CD8-positive, alpha-beta memory T cell (primary cell): ENCODE measurements at regions not wholly inside any gene's neighbourhood (a gene's known extent, or its start where the extent isn't known, plus 50 kb on each side); places are given as distances from the start of the nearest gene placed in this dataset.
"Not testable (repeated sequence)": the region's sequence is repeated elsewhere in the genome, so short reads cannot be mapped to it uniquely, and the experiment has no call there.

Experiments
- CTCF ChIA-PET: fragments of 350-600 bp; sonication (Branson Sonifier 250); formaldehyde crosslinking; loops from one replicate; lab custom pipeline; 2021; ENCODE audit warnings: antibody characterized with exemption; lab: Charles Lee
- POLR2A ChIA-PET: fragments of 350-600 bp; sonication (Branson Sonifier 250); formaldehyde crosslinking; loops from one replicate; lab custom pipeline; 2021; ENCODE audit warnings: antibody characterized with exemption; lab: Charles Lee
- DNase-seq, 5 donors: peaks; one replicate each; pipeline versions ENCODE4 v3.0.0 to v3.0.0-alpha.2; 2020 to 2022; ENCODE audit warnings: mixed read lengths in 1 of 5
- H3K27ac ChIP-seq: one replicate; pipeline ENCODE4 v1.7.0; 2013; ENCODE audit warnings: low read depth, mild to moderate bottlenecking, low read length, moderate library complexity
- H3K27me3 ChIP-seq: 2 replicates; pipeline ENCODE4 v1.7.0; 2013; ENCODE audit warnings: low read length, mild to moderate bottlenecking; ENCODE audit not compliant: insufficient read depth, poor library complexity, severe bottlenecking
- H3K36me3 ChIP-seq: 2 replicates; pipeline ENCODE4 v1.7.0; 2013; ENCODE audit warnings: mild to moderate bottlenecking, low read length, moderate library complexity; ENCODE audit not compliant: insufficient read depth
- H3K4me1 ChIP-seq: 2 replicates; pipeline ENCODE4 v1.7.0; 2013; ENCODE audit warnings: mild to moderate bottlenecking, low read length, moderate library complexity; ENCODE audit not compliant: insufficient read depth
- H3K4me3 ChIP-seq: 2 replicates; pipeline ENCODE4 v1.7.0; 2013; ENCODE audit warnings: mild to moderate bottlenecking, low read length
- H3K9me3 ChIP-seq: 2 replicates; pipeline ENCODE4 v1.7.0; 2013; ENCODE audit warnings: mild to moderate bottlenecking, low read length
- H3K27ac Mint-ChIP-seq, 8 donors: one replicate each; pipeline ENCODE4 v1.8.0; 2020 to 2021; ENCODE audit warnings: mixed read lengths in 8 of 8, mild to moderate bottlenecking in 6 of 8, inconsistent platforms in 3 of 8, moderate library complexity in 3 of 8
- H3K27me3 Mint-ChIP-seq, 2 donors: one replicate each; pipeline ENCODE4 v1.8.0; 2020 to 2021; ENCODE audit warnings: mixed read lengths in 2 of 2, mild to moderate bottlenecking in 1 of 2, moderate library complexity in 1 of 2
- H3K36me3 Mint-ChIP-seq, 3 donors: one replicate each; pipeline ENCODE4 v1.8.0; 2020 to 2021; ENCODE audit warnings: mixed read lengths in 3 of 3, inconsistent platforms in 1 of 3, mild to moderate bottlenecking in 1 of 3
- H3K4me1 Mint-ChIP-seq, 3 donors: one replicate each; pipeline ENCODE4 v1.8.0; 2020 to 2021; ENCODE audit warnings: mixed read lengths in 3 of 3, inconsistent platforms in 1 of 3, mild to moderate bottlenecking in 1 of 3
- H3K4me3 Mint-ChIP-seq, 7 donors: one replicate each; pipeline ENCODE4 v1.8.0; 2020 to 2021; ENCODE audit warnings: mixed read lengths in 7 of 7, mild to moderate bottlenecking in 6 of 7, moderate library complexity in 4 of 7, inconsistent platforms in 2 of 7
- H3K9me3 Mint-ChIP-seq, 5 donors: one replicate each; pipeline ENCODE4 v1.8.0; 2020 to 2022; ENCODE audit warnings: mixed read lengths in 5 of 5, mild to moderate bottlenecking in 3 of 5, moderate library complexity in 2 of 5, inconsistent platforms in 1 of 5

GRCh38 chr15:88998980-88999713, 86.0 kb upstream of the MFGE8 start:
- H3K36me3 Mint-ChIP-seq: no peaks in the 10 kb centered on the region
- Histone ChIP-seq H3K36me3 (no peaks in the 10 kb centered on the region), H3K27ac (no peak overlapping the region), H3K9me3 (no peaks in the 10 kb centered on the region), H3K4me1 (no peaks in the 10 kb centered on the region), H3K27me3 (no peaks in the 10 kb centered on the region), H3K4me3 (no peak overlapping the region)
- DNase-seq: no peak
- H3K27me3 Mint-ChIP-seq: peaks cover 14 to 23% of the 10 kb centered on the region in 2 donors
- H3K4me1 Mint-ChIP-seq: peaks cover 2 to 4% (median 4%) of the 10 kb centered on the region in 3 donors
- no peak overlapping the region for H3K4me3 Mint-ChIP-seq
- H3K9me3 Mint-ChIP-seq: no peaks in the 10 kb centered on the region
- peak overlapping the region in 1 of 8 donors; percentile 28 for H3K27ac Mint-ChIP-seq
- POLR2A ChIA-PET: no interaction called here
- CTCF ChIA-PET: no interaction called here

GRCh38 chr15:89001708-89002275, 86.5 kb upstream of the ABHD2 start:
- POLR2A ChIA-PET, H3K36me3 ChIP-seq, H3K36me3 Mint-ChIP-seq, CTCF ChIA-PET, H3K27ac ChIP-seq, H3K4me1 Mint-ChIP-seq, H3K27me3 ChIP-seq, H3K4me3 ChIP-seq, H3K9me3 ChIP-seq, H3K9me3 Mint-ChIP-seq, H3K4me3 Mint-ChIP-seq, H3K4me1 ChIP-seq, DNase-seq: not testable (repeated sequence)
- peak overlapping the region in 3 of 8 donors; percentile 24 to 51 (median 48) for H3K27ac Mint-ChIP-seq
- peaks cover 12 to 20% of the 10 kb centered on the region in 2 donors for H3K27me3 Mint-ChIP-seq

- Mint-ChIP-seq H3K4me3 (no peak overlapping the region), H3K4me1 (peaks cover 2 to 4% (median 4%) of the 10 kb centered on the region in 3 donors), H3K36me3 (no peaks in the 10 kb centered on the region), H3K27me3 (peaks cover 10 to 19% of the 10 kb centered on the region in 2 donors), H3K27ac (peak overlapping the region in 4 of 8 donors; percentile 13 to 66 (median 36)), H3K9me3 (no peaks in the 10 kb centered on the region)
- POLR2A ChIA-PET: no interaction called here
- Histone ChIP-seq H3K4me3 (no peak overlapping the region), H3K36me3 (no peaks in the 10 kb centered on the region), H3K27me3 (no peaks in the 10 kb centered on the region), H3K27ac (peak overlapping the region; percentile 33), H3K4me1 (no peaks in the 10 kb centered on the region), H3K9me3 (no peaks in the 10 kb centered on the region)
- DNase-seq: no peak
- CTCF ChIA-PET: no interaction called here
Measured at GRCh38 chr15:89002281-89002761, 85.9 kb upstream of the ABHD2 start.

- peak overlapping the region in 4 of 8 donors; percentile 38 to 67 (median 49) for H3K27ac Mint-ChIP-seq
- CTCF ChIA-PET: interaction anchor here (1.2 kb wide), 1 partner anchor 98 kb away, joined by 6 read pairs; no protein-coding TSS in a partner anchor
Measured at GRCh38 chr15:89002830-89003229, 85.4 kb upstream of the ABHD2 start.

GRCh38 chr15:89003865-89004725, 84.2 kb upstream of the ABHD2 start:
- Histone ChIP-seq H3K9me3 (no peaks in the 10 kb centered on the region), H3K36me3 (no peaks in the 10 kb centered on the region), H3K4me1 (no peaks in the 10 kb centered on the region), H3K27ac (no peak overlapping the region), H3K27me3 (peaks cover 2% of the 10 kb centered on the region), H3K4me3 (no peak overlapping the region)
- CTCF ChIA-PET: interaction anchor here (1.2 kb wide), 1 partner anchor 99 kb away, joined by 6 read pairs; no protein-coding TSS in a partner anchor
- peaks cover 7 to 11% of the 10 kb centered on the region in 2 donors for H3K27me3 Mint-ChIP-seq
- POLR2A ChIA-PET: no interaction called here
- peaks cover 2 to 4% (median 4%) of the 10 kb centered on the region in 3 donors for H3K4me1 Mint-ChIP-seq
- H3K4me3 Mint-ChIP-seq: no peak overlapping the region
- H3K27ac Mint-ChIP-seq: peak overlapping the region in 2 of 8 donors; percentile 40 to 43
- DNase-seq: peak in 1 of 5 donors; percentile 8
- no peaks in the 10 kb centered on the region for H3K9me3 Mint-ChIP-seq
- H3K36me3 Mint-ChIP-seq: no peaks in the 10 kb centered on the region

More at GRCh38 chr15:89002830-89003229, 85.4 kb upstream of the ABHD2 start:
- peak overlapping the region; percentile 33 for H3K27ac ChIP-seq
- H3K36me3 ChIP-seq: no peaks in the 10 kb centered on the region
- peaks cover 2 to 4% (median 4%) of the 10 kb centered on the region in 3 donors for H3K4me1 Mint-ChIP-seq
- H3K4me1 ChIP-seq: no peaks in the 10 kb centered on the region
- H3K4me3 Mint-ChIP-seq: no peak overlapping the region
- peaks cover 7 to 16% of the 10 kb centered on the region in 2 donors for H3K27me3 Mint-ChIP-seq
- H3K36me3 Mint-ChIP-seq: no peaks in the 10 kb centered on the region
- POLR2A ChIA-PET: no interaction called here
- H3K27me3 ChIP-seq: no peaks in the 10 kb centered on the region
- no peaks in the 10 kb centered on the region for H3K9me3 ChIP-seq
- no peaks in the 10 kb centered on the region for H3K9me3 Mint-ChIP-seq
- no peak for DNase-seq
- no peak overlapping the region for H3K4me3 ChIP-seq

GRCh38 chr15:89004726-89005030, 83.6 kb upstream of the ABHD2 start:
- H3K27ac Mint-ChIP-seq: no peak overlapping the region
- POLR2A ChIA-PET: no interaction called here

GRCh38 chr15:89007527-89007926, 80.7 kb upstream of the ABHD2 start:
- H3K4me1 ChIP-seq, H3K4me3 ChIP-seq, H3K27ac Mint-ChIP-seq, H3K27me3 ChIP-seq, POLR2A ChIA-PET, DNase-seq, H3K36me3 Mint-ChIP-seq, H3K4me1 Mint-ChIP-seq, H3K4me3 Mint-ChIP-seq, H3K9me3 ChIP-seq, H3K9me3 Mint-ChIP-seq, H3K36me3 ChIP-seq, H3K27ac ChIP-seq: not testable (repeated sequence)
- H3K27me3 Mint-ChIP-seq: peaks cover 11 to 35% of the 10 kb centered on the region in 2 donors
- CTCF ChIA-PET: interaction anchor here (0.9 kb wide), 1 partner anchor 103 kb away, joined by 5 read pairs; no protein-coding TSS in a partner anchor

More at GRCh38 chr15:89004726-89005030, 83.6 kb upstream of the ABHD2 start:
- no peak overlapping the region for H3K27ac ChIP-seq
- Mint-ChIP-seq H3K4me1 (peaks cover 2 to 4% (median 4%) of the 10 kb centered on the region in 3 donors), H3K4me3 (no peak overlapping the region), H3K36me3 (no peaks in the 10 kb centered on the region), H3K27me3 (peaks cover 10 to 16% of the 10 kb centered on the region in 2 donors), H3K9me3 (no peaks in the 10 kb centered on the region)
- CTCF ChIA-PET: interaction anchor here (0.7 kb wide), 1 partner anchor 476 kb away, joined by 3 read pairs; no protein-coding TSS in a partner anchor
- H3K4me1 ChIP-seq: no peaks in the 10 kb centered on the region
- no peak overlapping the region for H3K4me3 ChIP-seq
- no peak for DNase-seq
- no peaks in the 10 kb centered on the region for H3K36me3 ChIP-seq
- peaks cover 3% of the 10 kb centered on the region for H3K27me3 ChIP-seq
- no peaks in the 10 kb centered on the region for H3K9me3 ChIP-seq
